ENCODE measurements at regions not wholly inside any gene's neighbourhood (a gene's known extent, or its start where the extent isn't known, plus 50 kb on each side); places are given as distances from the start of the nearest gene placed in this dataset.
A peak's percentile ranks its signal among the peaks of the same experiment; 100 is the strongest.

GRCh38 chr10:108454224-108454623 is 1289.7 kb upstream of the SORCS1 start:
- H2AFZ ChIP-seq = no peak overlapping the region
- H3K9me2 ChIP-seq (ENCODE audit: insufficient read depth) = no peaks in the 10 kb centered on the region
- H3K27me3 ChIP-seq (ENCODE audit: insufficient read depth) = no peaks in the 10 kb centered on the region
- DNase-seq (ENCODE audit: low spot score) = no peak
- TF ChIP-seq JUNB (IDR thresholded peaks at IDR 0.05; ENCODE audit: unreplicated experiment) (no peak), ZNF114 (CRISPR knock-in tag; IDR thresholded peaks at IDR 0.05) (no peak), CREB1 (CRISPR knock-in tag; IDR thresholded peaks at IDR 0.05; ENCODE audit: low read depth) (no peak)
- Mint-ChIP-seq H3K4me1 (no peaks in the 10 kb centered on the region), H3K9me3 (no peaks in the 10 kb centered on the region), H3K27ac (no peak overlapping the region), H3K27me3 (ENCODE audit: insufficient read depth, low read depth, poor library complexity) (no peaks in the 10 kb centered on the region), H3K4me3 (no peak overlapping the region), H3K36me3 (ENCODE audit: low read depth) (no peaks in the 10 kb centered on the region)
- ATAC-seq = no peak
- no peak overlapping the region for H3K4me3 ChIP-seq
- H3K79me2 ChIP-seq (replicated peaks; ENCODE audit: insufficient read depth) = no peaks in the 10 kb centered on the region
- no peaks in the 10 kb centered on the region for H4K20me1 ChIP-seq (replicated peaks; ENCODE audit: insufficient read depth)
- no peaks in the 10 kb centered on the region for H3K4me1 ChIP-seq (ENCODE audit: insufficient read depth)
- H3K4me2 ChIP-seq = no peak overlapping the region
- no peak overlapping the region for H3K27ac ChIP-seq (ENCODE audit: low read depth)
- H3F3A ChIP-seq (replicated peaks; ENCODE audit: low read depth) = no peaks in the 10 kb centered on the region
- H3K36me3 ChIP-seq (ENCODE audit: insufficient read depth) = no peaks in the 10 kb centered on the region

GRCh38 chr10:108453166-108453565 is 1288.7 kb upstream of the SORCS1 start:
- DNase-seq (ENCODE audit: low spot score) (no peak), ATAC-seq (no peak)
- Histone ChIP-seq H3K9me2 (ENCODE audit: insufficient read depth) (no peaks in the 10 kb centered on the region), H3K4me2 (no peak overlapping the region), H3K4me3 (no peak overlapping the region), H2AFZ (no peak overlapping the region), H3K36me3 (ENCODE audit: insufficient read depth) (no peaks in the 10 kb centered on the region), H3K27ac (ENCODE audit: low read depth) (no peak overlapping the region), H3K79me2 (replicated peaks; ENCODE audit: insufficient read depth) (no peaks in the 10 kb centered on the region), H3K4me1 (ENCODE audit: insufficient read depth) (no peaks in the 10 kb centered on the region), H3K27me3 (ENCODE audit: insufficient read depth) (no peaks in the 10 kb centered on the region), H4K20me1 (replicated peaks; ENCODE audit: insufficient read depth) (no peaks in the 10 kb centered on the region), H3F3A (replicated peaks; ENCODE audit: low read depth) (no peaks in the 10 kb centered on the region)
- H3K27ac Mint-ChIP-seq = peak overlapping the region; percentile 23; the same call in 1 of the 2 replicates
- no peak overlapping the region for H3K4me3 Mint-ChIP-seq
- H3K9me3 Mint-ChIP-seq = no peaks in the 10 kb centered on the region
- H3K36me3 Mint-ChIP-seq (ENCODE audit: low read depth) = no peaks in the 10 kb centered on the region
- no peaks in the 10 kb centered on the region; the same call in 2 of the 3 replicates for H3K4me1 Mint-ChIP-seq
- no peaks in the 10 kb centered on the region for H3K27me3 Mint-ChIP-seq (ENCODE audit: insufficient read depth, low read depth, poor library complexity)
- no peak for TF ChIP-seq NANOG (IDR thresholded peaks at IDR 0.05; ENCODE audit: borderline replicate concordance)
- no peak for TF ChIP-seq CTCF (conservative IDR thresholded peaks at IDR 0.05; ENCODE audit: low read depth in 2 of 2)
- TF ChIP-seq CREB1 (CRISPR knock-in tag; IDR thresholded peaks at IDR 0.05; ENCODE audit: low read depth) = no peak
- TF ChIP-seq POLR2AphosphoS5 (IDR thresholded peaks at IDR 0.05; ENCODE audit: low read depth) = no peak
- no peak for TF ChIP-seq REST (IDR thresholded peaks at IDR 0.05; ENCODE audit: unreplicated experiment)
- no peak for TF ChIP-seq JUNB (IDR thresholded peaks at IDR 0.05; ENCODE audit: unreplicated experiment)
- no peak for TF ChIP-seq ETS1 (IDR thresholded peaks at IDR 0.05)
- no peak for TF ChIP-seq ZNF462 (CRISPR knock-in tag; IDR thresholded peaks at IDR 0.05)
- no peak for TF ChIP-seq EZH2 (IDR thresholded peaks at IDR 0.05; ENCODE audit: low read depth, unreplicated experiment)

Measured in GM23338 (cell line).